Hematopoietic multipotent progenitor cell (in vitro differentiated cells): ENCODE measurements at regions not wholly inside any gene's neighbourhood (a gene's known extent, or its start where the extent isn't known, plus 50 kb on each side); places are given as distances from the start of the nearest gene placed in this dataset.

ENCODE experiments used
- DNase-seq, 3 donors: peaks; one replicate each; pipeline ENCODE4 v3.0.0-alpha.2; 2011 to 2015; ENCODE audit warnings: low read depth in 2 of 3, low spot score in 2 of 3

GRCh38 chr14:45400950-45401640 is 148.1 kb upstream of the MIS18BP1 start:
- no peak for DNase-seq

- DNase-seq, result no peak
These were observed 147.5 kb upstream of the MIS18BP1 start for GRCh38 chr14:45400509-45400908.

DNA sequence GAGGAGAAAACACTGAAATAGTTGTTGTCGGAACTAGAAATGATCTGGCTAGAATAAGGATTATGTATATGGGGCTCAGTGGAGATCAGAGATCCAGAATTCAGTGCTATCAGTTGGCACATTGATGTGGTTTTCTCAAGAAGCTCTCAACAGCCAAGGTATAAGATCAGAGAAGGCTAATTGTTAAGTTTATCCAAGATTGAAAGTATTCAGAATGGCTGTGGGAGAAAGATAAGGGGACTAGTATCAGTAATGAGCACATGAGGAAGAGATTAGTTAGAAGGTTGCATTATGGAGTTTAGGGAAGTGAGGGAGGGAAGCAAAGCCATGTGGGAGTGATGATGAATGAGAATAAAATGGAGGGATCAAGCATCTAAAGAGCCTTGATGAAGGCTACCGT is 128.1 kb upstream of the MIS18BP1 start:
- no peak for DNase-seq

DNA sequence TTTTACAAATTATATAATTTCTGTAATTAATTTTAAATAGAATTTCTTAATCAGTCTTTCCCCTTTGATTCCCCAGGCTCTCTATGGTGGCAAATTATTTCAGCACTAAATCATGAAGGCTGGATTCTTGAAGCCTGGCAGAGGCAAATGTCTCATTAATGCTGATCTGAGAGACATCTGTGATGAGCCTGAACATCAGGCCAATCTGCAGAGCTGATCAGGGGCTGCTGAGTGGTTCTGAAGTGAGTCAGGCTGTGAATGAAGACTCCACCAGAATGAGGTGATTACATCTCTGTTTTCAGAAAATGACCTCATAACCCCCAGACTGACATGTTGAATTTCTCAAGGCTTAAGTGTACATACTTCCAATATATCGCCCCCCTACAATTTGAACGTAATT is 124.2 kb upstream of the MIS18BP1 start:
- DNase-seq, result no peak

DNA sequence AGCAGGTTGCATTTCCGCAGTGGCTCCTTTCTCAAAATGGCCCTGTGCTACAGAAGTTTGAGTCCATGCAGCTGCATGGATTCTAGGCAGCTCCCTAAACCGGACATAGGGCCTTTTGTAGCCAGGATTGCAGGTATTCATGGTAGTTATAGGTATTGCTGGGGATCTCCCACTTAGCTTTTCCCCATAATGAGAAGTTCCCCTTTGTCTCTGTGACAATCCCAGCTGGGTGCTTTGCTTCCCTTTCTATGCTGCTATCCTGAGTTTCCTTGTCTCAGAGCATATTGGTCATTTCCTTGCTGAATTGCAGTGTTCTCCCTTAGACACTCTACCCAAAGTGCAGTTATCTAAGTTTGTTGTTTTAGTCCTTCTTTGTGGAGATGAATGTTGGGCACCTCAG is 120.9 kb upstream of the MIS18BP1 start:
- DNase-seq, result no peak

- DNase-seq, result no peak
These were observed 111.7 kb upstream of the MIS18BP1 start for GRCh38 chr14:45364565-45365156.

DNA sequence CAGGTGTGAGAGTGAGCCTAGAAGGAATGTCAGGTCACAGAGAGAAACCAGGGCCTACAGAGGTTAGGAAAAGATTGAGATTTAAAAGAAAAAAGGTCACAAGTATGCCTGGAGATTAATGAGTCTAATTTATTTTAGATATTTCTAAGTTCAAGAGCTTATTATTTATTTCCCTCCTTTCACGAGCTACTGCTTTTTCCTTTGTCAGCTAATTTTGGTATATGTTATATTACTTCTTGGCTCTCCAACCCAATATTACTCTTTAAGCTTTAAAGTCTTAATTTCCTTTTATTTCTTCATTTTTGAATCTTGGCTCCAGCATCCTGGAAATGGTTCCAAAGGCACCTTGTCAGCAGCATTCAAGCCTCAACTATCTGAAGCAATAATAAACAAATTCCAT is 109.5 kb upstream of the MIS18BP1 start:
- DNase-seq, result no peak

- DNase-seq, result no peak
These were observed 108.7 kb upstream of the MIS18BP1 start for GRCh38 chr14:45361727-45362126.

DNA sequence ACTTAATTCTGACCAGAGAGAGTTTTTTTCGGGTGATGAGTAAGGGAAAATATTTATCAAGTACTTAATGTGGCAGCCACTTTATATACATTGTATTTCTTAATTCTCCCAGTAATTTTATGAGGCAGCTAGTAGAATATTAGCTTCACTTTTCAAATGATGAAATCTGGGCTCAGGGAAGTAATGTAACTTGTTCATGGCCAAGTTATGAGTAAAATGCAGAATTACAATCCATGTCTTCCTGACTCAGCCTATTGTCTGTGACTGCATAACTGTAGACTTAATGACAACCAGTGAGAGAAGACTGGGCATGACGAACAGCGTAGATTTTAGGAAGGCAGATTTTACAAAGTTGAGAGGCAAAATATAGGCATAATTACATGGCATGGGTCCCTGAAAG is 106.7 kb upstream of the MIS18BP1 start:
- DNase-seq, result no peak

GRCh38 chr14:45332360-45332988 is 79.5 kb upstream of the MIS18BP1 start:
- no peak for DNase-seq

GRCh38 chr14:45308745-45309397 is 55.9 kb upstream of the MIS18BP1 start:
- DNase-seq, result no peak
